Epidermal melanocyte (primary cell): ENCODE measurements at regions not wholly inside any gene's neighbourhood (a gene's known extent, or its start where the extent isn't known, plus 50 kb on each side); places are given as distances from the start of the nearest gene placed in this dataset.
"Not testable (repeated sequence)": the region's sequence is repeated elsewhere in the genome, so short reads cannot be mapped to it uniquely, and the experiment has no call there.

Experiments
- DNase-seq: peaks from one replicate; pipeline ENCODE4 v3.0.0; 2011; ENCODE audit warnings: low spot score; ENCODE audit not compliant: insufficient read length

DNA sequence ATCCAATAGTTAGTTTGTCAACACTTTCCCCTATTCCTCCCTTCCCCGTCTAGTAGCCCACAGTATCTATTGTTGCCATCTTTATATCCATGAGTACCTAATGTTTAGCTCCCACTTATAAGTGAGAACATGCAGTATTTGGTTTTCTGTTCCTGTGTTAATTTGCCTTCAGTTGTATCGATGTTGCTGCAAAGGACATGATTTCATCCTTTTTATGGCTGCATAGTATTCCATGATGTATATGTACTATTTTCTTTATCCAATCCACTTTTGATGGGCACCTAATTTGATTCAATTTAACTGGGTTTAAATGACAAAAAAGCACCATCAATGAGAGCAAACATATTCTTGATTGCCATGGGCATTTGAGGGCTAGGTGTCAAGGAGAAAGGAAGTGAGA lies 321.5 kb upstream of the TBX18 start:
- DNase-seq, result no peak

GRCh38 chr6:85081102-85081501 lies 316.7 kb upstream of the TBX18 start:
- no peak for DNase-seq

- DNase-seq, result no peak
These were observed 315.4 kb upstream of the TBX18 start for GRCh38 chr6:85079761-85080160.

DNA sequence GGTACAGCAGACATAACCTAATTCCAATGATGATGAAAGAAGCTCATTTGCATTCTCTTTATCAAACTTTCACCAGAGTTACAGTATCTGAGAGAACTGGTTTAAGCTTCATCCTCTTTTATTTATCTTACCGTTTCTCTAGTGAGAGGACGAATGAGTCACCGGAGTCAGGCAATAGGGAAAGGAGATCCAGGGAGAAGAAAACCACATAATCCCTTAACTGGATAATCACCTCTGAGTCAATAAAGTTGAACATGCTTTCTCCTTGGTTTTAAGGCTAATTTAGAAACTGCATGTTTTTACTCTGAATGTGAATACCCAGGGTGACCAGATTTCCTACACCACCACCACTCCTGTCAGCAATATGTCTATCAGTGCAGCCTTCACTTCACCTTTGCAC lies 313.7 kb upstream of the TBX18 start:
- no peak for DNase-seq

- no peak for DNase-seq
These were observed 312.7 kb upstream of the TBX18 start for GRCh38 chr6:85077098-85077497.

DNA sequence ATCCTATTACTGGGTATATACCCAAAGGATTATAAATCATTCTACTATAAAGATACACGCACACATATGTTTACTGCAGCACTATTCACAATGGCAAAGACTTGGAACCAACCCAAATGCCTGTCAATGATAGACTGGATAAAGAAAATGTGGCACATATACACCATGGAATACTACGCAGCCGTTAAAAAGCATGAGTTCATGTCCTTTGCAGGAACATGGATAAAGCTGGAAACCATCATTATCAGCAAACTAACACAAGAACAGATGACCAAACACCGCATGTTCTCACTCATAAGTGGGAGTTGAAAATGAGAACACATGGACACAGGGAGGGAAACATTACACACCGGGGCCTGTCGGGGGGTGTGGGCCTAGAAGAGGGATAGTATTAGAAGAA lies 307.4 kb upstream of the TBX18 start:
- DNase-seq, result not testable (repeated sequence)

DNA sequence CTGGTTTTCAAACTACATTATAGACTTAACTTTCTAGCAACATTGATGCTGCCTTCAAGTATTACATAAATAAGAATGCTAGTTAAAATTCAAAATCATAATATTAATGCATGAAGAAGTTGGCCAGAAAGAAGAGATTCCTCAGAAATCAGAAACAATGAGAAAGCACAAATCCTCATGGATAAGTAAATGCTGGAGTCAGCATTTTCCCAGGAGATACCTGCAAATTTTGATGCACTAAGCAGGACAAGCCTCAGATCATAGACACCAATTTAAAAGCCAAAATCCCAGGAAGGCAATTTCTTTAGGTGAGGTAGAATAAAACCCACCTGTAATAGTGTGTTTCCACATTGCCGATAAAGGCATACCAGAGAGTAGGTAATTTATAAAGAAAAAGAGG lies 305.2 kb upstream of the TBX18 start:
- DNase-seq, result no peak

DNA sequence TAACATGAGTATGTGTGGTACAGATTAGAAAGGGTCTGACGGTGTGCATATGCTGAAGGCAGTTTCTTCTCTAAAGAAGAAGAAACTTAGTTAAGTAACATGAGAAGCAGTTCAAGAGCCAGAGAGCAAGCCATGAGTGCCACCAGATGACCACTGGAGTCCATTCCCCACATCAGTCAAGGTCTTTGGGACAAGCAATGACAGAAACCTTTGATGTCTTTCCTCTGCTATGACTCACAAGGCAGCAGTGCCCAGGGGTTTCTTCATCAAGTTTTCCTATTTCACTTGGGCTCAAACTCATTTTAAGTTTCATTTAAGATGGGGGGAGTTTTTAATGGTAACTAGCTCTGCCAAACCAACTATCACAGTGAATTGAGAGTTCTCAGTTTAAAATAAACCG lies 303.8 kb upstream of the TBX18 start:
- DNase-seq, result no peak

GRCh38 chr6:85066266-85066665 lies 301.9 kb upstream of the TBX18 start:
- DNase-seq, result no peak

- no peak for DNase-seq
These were observed 301.4 kb upstream of the TBX18 start for GRCh38 chr6:85065831-85066230.

GRCh38 chr6:85063611-85064010 lies 299.2 kb upstream of the TBX18 start:
- DNase-seq, result no peak

DNA sequence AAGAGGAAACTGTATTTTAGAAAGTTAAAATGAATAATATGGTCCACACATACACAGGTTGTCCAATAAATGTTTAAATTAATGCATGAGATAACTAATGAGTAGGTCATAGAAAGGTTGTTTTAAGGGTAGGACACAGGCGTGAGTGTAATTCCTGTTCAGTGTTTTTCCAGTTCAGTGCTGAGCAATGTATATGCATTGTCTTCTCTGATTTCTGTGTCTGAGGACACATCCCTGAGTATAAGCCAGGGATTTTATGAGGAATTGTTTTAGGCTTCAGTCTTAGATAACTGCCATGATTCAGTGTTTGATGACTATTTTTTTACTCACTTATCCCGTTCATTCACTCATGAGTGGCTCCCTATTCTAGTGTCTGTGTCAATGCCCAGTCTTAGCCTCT lies 298.5 kb upstream of the TBX18 start:
- no peak for DNase-seq

- DNase-seq, result no peak
These were observed 294.4 kb upstream of the TBX18 start for GRCh38 chr6:85058806-85059205.

DNA sequence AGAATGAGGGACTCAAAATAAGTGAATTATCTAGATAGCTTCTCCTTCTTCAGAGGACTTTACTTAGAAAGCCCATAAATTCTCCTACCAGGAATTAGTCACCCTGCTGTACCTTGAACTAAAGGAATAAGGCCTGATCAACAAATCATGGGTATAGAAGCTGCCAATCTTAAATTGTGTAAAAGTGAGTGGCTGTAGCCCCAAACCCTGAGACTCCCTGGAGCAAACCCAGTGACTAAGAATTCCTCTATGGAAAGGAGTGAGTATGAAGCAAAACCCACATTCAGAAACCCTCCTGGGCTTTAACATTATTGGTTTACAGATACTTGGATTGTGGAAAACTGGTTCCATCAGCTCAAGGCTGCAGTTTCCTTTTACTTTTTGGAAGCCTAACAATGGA lies 285.8 kb upstream of the TBX18 start:
- no peak for DNase-seq

GRCh38 chr6:85049282-85049681 lies 284.9 kb upstream of the TBX18 start:
- no peak for DNase-seq

DNA sequence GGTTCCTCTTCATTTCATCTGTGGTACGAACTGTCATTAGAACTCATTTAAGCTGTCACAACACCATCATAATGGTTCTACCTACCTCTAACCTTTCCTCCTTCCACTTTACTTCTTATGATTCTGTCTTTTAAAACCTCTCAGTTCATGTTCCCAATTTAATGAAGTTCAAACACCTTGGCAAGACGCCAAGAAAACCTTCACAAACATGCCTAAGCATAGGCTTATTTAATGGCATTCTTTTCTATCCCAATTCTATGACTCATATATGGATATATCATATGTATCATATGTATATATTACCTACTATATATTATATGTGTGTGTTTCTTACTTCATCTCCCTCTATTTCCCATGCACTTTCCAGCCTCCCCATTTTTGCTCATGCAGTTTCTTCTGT lies 283.4 kb upstream of the TBX18 start:
- DNase-seq, result no peak

GRCh38 chr6:85045767-85046166 lies 281.4 kb upstream of the TBX18 start:
- not testable (repeated sequence) for DNase-seq

GRCh38 chr6:85044361-85044760 lies 280.0 kb upstream of the TBX18 start:
- no peak for DNase-seq

DNA sequence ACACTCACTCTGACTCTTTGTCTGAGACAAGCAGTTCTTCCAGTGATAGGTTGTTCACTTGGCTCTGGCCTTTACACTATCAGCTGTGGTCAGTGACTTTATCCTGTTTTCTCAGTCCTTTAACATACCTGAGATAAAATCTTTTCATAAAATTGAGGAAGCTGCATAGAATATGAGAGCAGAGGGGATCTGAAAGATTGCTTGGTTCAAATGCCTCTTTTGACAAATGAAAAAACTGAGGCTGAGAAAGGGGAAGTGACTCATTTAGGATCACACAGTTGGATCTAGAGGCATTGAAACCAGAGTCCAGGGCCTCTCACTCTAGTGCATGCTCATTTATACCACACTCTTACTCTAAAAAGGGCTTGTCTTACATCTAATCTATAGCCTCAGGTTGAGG lies 277.0 kb upstream of the TBX18 start:
- DNase-seq, result no peak

DNA sequence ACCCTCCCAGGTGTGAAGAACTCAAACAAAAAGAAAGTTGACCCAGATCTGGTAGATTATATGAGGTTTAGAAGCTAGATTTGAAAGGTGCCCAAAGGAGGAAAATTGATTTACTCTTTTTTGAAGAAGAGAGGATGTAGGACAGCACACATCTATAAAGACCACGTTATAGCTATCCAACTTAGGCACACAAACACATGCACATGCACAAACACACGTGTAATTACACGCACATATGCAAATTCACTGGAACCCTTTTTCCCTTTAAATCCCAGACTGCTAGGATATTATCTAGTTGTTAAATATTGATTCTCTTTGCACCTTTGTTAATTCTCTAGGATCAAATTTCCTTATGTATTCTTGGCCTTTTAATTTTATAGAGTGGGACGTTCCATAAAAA lies 272.8 kb upstream of the TBX18 start:
- no peak for DNase-seq

GRCh38 chr6:85035766-85036165 lies 271.4 kb upstream of the TBX18 start:
- no peak for DNase-seq

DNA sequence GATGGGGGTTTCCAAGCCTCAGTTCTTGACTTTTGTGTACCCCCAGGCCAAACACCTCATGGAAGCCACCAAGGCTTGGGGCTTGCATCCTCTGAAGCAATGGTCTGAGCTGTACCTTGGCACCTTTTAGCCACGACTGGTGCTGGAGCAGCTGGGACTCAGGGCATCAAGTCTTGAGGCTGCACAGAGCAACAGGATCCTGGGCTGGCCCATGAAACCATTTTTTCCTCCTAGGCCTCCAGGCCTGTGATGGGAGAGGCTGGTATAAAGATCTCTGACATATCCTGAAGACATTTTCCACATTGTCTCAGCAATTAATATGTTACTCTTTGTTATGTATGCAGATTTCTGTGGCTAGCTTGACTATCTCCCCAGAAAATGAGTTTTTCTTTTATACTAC lies 269.1 kb upstream of the TBX18 start:
- DNase-seq, result no peak

GRCh38 chr6:85026021-85026420 lies 261.6 kb upstream of the TBX18 start:
- DNase-seq, result no peak

DNA sequence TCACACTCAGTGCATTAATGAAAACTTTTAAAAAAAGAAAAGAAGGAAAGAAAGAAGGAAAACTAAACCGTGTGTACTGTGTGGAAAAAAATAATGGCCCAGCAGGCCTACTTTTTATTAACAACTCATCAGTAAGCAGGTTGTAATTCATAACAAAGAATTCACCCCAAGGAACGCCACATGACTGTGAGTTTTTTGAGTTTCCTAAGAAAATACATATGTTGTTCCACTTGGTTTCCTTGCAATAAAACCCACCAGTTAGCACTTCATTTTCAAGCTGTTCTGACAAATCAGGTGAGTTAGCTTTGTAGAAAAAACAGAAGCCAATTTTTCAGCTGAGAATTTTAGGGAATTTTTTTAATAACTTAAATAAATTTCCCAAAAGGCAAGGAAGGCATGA lies 259.3 kb upstream of the TBX18 start:
- no peak for DNase-seq

GRCh38 chr6:85017352-85017751 lies 253.0 kb upstream of the TBX18 start:
- DNase-seq, result no peak
